ENCODE measurements at regions not wholly inside any gene's neighbourhood (a gene's known extent, or its start where the extent isn't known, plus 50 kb on each side); places are given as distances from the start of the nearest gene placed in this dataset.

DNA sequence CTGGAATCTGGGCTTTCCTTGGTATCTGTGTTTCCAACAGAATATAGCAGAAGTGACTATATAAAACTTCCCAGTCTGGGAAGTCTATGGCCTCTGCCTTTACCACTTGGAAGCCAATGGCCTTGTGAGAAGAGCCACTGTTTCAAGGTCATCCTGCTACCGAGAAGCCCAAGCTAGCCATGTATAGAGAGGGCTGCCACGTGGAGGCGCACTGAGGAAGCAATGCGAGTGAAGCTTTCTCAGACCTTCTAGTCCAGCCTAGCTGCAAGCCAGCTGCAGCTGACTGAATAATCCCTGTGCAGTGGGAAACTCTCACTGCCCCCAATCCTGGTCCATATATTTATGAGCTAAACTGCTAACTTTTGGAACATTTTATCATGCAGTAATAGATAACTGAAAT lies 661.8 kb upstream of the RIOK2 start:
- DNase-seq (ENCODE audit: low spot score): no peak

- DNase-seq (ENCODE audit: low spot score): no peak
These were observed 663.6 kb upstream of the RIOK2 start for GRCh38 chr5:97846643-97847042.

DNA sequence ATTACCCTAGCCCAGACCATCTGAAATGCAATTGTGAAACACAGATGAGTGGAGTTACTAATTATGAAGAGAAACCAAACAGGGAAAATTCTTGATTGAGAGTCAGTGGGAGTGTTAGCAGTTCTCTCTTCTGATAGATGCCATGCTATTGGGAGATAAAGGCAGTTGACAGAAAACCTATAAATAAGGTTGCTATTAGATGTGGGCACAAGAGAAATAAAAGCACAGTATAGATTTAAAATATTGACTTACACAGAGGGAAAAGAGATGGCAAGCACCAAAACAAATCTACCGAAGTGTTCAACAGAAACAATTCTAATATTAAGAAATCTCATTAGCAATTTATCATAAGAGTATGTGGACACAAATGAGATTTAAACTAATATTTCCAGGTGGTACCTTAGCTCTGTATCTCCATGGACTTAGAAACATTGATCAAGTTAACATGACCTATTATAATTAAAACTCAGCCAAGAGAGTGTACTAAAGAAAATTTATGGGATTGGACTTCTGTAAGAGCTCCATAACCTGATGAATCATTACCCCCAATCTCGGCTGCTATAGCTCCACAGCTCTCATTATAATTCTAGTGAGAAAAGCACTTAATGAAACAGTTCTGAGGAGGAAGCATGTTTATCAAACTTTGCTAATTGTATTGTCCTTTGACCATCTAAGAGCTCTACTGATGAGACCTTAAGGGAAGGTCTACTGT lies 665.0 kb upstream of the RIOK2 start:
- no peak for DNase-seq (ENCODE audit: low spot score)

DNA sequence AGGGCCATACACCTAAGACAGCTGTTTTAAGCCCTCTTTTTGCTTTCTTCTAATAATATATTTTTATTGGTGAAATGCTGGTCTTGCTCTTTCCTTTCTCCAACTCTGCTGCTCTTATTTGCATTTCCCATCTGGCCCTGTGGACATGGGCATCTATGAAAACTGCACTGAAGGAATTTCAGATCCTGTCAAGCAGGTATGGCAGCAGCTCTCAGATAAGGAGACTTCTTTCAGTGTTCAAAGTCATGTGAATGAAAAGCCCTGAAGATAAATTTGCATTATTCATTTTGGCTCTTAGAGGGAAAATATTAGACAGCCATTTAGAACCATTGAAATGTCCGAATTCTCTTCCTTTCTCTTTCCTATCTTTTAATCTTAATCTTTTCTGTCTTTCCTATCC lies 668.0 kb upstream of the RIOK2 start:
- no peak for DNase-seq (ENCODE audit: low spot score)

DNA sequence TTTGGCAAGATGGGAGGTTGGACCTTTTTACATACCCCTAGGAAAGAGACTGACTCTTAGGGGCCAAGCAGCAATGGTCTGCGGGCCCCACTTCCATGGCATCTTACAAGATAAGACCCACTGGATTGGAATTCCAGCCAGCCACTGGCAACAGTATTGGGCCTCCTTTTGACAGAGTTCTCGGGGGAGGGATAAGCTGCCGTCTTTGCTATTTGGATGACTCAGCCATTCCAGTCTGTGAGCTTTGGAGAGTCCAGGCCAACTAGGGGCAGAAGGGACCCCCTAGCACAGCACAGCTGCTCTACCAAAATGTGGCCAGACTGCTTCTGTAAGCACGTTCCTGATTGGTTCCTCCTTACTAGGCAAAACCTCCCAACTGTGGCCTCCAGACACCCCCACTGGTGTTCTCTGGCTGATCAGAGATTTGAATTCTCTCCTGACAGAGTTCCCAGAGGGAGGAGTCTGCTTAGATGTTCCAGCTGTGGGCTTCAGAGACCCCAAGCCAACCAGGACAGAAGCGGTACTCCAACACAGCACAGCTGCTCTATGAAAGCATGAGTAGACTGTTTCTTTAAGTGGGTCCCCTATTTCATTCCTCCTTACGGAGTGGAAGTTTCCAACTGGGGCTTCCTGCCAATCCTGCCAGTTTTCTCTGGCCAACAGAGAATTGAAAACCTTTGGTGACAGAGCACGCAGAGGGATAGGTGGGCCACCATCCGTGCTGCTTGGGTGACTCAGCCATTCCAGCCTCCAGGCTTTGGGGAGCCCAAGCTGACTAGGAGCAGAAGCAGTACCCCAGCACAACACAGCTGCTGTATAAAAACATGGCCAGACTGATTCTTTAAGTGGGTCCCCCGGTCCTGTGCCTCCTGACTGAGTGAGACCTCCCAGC lies 672.1 kb upstream of the RIOK2 start:
- no peak for DNase-seq (ENCODE audit: low spot score)

- DNase-seq (ENCODE audit: low spot score): no peak
These were observed 691.4 kb upstream of the RIOK2 start for GRCh38 chr5:97874491-97874890.

- DNase-seq (ENCODE audit: low spot score): no peak
These were observed 693.2 kb upstream of the RIOK2 start for GRCh38 chr5:97876272-97876671.

DNA sequence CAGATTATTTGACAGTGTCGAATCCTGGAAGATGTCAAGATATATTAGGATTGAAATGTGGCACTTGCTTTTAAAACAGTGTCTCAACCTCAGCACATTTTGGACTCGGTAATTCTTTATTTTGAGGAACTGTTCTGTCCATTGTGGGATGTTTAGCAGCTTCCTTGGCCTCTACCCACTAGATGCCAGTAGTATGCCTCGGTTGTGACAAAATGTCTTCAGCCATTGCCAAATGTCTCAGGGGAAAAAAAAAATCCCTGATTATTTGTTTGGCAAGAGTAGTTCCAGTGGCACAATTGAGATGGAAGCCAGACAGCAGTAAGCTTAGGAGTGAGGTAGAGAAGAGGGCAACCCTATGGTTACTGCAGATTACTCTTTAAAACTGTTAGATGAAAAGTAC lies 694.5 kb upstream of the RIOK2 start:
- DNase-seq (ENCODE audit: low spot score): no peak

DNA sequence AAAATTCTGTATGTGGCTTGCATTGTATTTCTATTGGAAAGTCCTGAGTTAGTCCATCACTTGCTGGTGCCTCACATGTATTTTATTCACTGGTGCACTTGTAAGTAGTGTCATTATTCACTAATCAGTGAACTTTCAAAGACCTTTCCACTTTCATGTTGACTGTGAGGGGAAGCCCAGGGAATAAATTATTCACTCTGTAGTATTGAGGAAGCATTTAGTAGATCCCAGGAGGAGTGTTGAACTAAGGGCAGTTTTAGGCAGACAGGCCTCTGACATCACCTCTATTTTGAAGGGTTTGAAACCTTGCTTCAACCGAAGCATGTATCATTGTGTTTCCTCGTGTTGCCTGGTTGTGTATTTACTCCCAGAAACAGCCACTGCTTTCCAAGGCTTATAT lies 705.4 kb upstream of the RIOK2 start:
- DNase-seq (ENCODE audit: low spot score): peak; percentile 37

- no peak for DNase-seq (ENCODE audit: low spot score)
These were observed 708.9 kb upstream of the RIOK2 start for GRCh38 chr5:97891971-97892370.

- no peak for DNase-seq (ENCODE audit: low spot score)
These were observed 720.7 kb upstream of the RIOK2 start for GRCh38 chr5:97903742-97904141.

DNA sequence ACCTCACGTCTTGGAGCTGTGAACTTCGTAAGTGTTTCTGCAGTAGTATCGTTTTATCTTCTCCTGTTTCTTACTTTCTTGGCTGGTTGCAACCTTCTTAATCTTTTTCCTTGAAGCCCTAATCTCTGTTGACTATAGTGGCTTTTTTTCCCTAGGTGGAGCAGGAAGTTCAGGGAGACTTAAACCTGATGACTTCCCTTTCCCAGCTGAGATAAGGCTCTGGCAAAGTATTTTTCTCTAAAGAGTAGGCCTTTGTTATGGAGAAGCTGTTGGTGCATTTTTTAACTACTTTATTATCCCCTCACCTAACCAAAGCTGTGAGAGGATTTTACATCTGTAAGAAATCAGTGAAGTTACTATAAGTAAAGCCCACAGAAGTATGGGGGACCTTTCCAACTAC lies 723.1 kb upstream of the RIOK2 start:
- DNase-seq (ENCODE audit: low spot score): no peak

DNA sequence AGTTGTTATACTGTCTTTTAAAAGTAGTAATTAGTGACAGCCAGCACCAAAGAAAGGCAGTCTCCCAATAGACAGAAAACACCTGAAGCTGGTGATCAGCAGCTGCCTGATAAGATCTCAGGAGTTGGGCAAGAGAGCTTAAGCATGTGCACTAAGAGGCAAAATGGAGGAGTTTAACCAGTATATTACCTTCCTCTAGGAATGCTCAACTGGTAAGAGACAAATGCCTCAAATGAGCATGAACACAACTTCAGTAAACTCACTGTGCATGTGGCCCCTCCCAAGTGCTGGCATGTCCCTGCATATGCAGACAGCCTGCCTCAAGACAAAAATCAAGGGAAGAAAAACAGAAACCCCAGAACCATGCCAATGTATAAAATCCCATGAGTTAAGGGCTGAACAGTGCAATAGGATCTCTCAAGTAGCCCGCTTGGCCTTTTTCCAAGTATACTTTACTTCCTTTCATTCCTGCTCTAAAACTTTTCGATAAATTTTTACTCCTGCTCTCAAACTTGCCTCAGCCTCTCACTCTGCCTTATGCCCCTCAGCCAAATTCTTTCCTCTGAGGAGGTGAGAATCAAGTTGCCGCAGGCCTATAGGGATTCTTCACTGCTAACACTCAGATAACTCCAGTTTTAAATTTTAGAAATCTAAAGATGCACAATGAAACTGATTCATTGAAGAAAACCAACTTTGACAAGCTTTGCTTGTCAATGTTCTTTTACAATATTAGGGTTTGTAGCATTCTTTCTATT lies 724.8 kb upstream of the RIOK2 start:
- DNase-seq (ENCODE audit: low spot score): no peak

- no peak for DNase-seq (ENCODE audit: low spot score)
These were observed 726.5 kb upstream of the RIOK2 start for GRCh38 chr5:97909541-97909940.

GRCh38 chr5:97914483-97914882 lies 731.4 kb upstream of the RIOK2 start:
- DNase-seq (ENCODE audit: low spot score): no peak

- no peak for DNase-seq (ENCODE audit: low spot score)
These were observed 732.1 kb upstream of the RIOK2 start for GRCh38 chr5:97915106-97915505.

DNA sequence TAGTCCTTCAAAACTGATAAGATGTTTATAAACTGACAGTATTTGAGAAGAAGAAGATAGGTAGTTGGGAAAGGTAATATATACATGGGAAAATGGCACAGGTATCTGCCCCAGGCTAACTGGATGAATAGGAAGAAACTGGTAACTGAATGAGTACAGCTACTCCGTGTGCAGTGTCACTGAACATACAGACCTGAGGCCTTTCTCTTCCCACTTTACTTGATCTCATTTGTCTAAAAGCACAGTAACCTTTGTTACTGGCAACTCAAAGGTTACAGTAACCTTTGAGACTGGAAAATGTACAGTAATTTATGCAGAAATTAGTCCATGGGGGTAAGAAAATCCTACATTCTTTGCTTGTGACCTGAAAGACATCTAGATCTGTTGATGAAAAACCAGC lies 735.0 kb upstream of the RIOK2 start:
- DNase-seq (ENCODE audit: low spot score): no peak

- no peak for DNase-seq (ENCODE audit: low spot score)
These were observed 735.6 kb upstream of the RIOK2 start for GRCh38 chr5:97918620-97919019.

GRCh38 chr5:97919719-97920118 lies 736.7 kb upstream of the RIOK2 start:
- no peak for DNase-seq (ENCODE audit: low spot score)

- no peak for DNase-seq (ENCODE audit: low spot score)
These were observed 739.7 kb upstream of the RIOK2 start for GRCh38 chr5:97922776-97923175.

- no peak for DNase-seq (ENCODE audit: low spot score)
These were observed 740.4 kb upstream of the RIOK2 start for GRCh38 chr5:97923496-97923895.

DNA sequence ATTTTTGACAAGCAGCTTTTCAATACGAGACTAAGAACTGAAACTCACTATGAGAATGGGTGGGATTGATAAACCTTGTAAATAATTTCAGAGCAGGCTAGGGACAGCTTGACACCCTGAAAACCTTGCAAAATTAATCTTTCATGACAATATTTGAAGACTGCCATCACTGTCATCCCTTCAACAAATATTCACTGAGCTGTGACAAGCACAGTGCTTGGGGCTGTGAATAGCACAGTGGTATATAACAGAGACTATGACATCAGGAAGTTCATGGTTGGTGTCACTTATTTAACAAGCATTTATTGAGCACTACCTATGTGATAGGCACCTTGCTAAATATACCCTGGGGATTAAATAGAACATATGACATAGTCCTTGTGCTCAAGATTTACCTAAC lies 741.0 kb upstream of the RIOK2 start:
- no peak for DNase-seq (ENCODE audit: low spot score)

DNA sequence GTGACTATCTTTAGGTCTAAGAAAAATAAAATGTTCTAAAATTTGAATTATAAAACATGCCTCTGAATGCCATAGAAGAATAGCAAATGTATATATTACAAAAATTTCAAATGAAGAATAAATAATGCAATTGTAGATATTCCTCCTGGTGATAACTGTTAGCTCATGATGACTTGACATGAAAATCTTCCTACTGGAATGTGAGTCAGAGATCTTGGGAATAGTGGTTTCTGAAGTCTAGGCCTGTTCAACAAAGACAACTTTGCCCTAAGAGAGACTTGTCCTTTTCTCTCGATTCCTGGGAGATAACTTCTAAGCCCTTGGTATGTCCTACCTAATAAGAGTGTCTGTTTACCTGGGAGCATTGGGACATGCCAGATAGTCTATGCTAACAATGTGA lies 746.3 kb upstream of the RIOK2 start:
- no peak for DNase-seq (ENCODE audit: low spot score)
